OCI-LY7 (cell line): ENCODE measurements at regions not wholly inside any gene's neighbourhood (a gene's known extent, or its start where the extent isn't known, plus 50 kb on each side); places are given as distances from the start of the nearest gene placed in this dataset.

Experiments used
- BruUV-seq: library from RNA; stranded (reverse); fragments of 400-500 nt; replicated peaks from 2 replicates; lab custom pipeline; 2021; lab: Mats Ljungman, UMichigan
- CTCF ChIA-PET: fragments of 300-600 bp; sonication (Branson Sonifier 250); formaldehyde crosslinking; loops from one replicate; lab custom pipeline; 2022; ENCODE audit warnings: antibody characterized with exemption; ENCODE audit not compliant: unreplicated experiment; lab: Charles Lee
- POLR2A ChIA-PET: fragments of 300-600 bp; sonication (Branson Sonifier 250); formaldehyde crosslinking; loops from one replicate; lab custom pipeline; 2022; ENCODE audit warnings: antibody characterized with exemption; lab: Charles Lee
- DNase-seq: peaks from one replicate; pipeline ENCODE4 v3.0.0-alpha.2; 2015; ENCODE audit warnings: low spot score
- H2AFZ ChIP-seq: fragments of 200-600 bp; sonication (generic), shearing (Covaris generic); 2 replicates; pipeline ENCODE4 v1.6.1; 2014; ENCODE audit warnings: mild to moderate bottlenecking, antibody characterized with exemption, low read length, moderate library complexity
- H3K27ac ChIP-seq: fragments of 200-600 bp; sonication (generic); 2 replicates; pipeline ENCODE4 v1.5.1; 2014; ENCODE audit warnings: mixed run types, low read depth, mild to moderate bottlenecking, moderate library complexity, low read length, inconsistent platforms; ENCODE audit not compliant: poor library complexity, severe bottlenecking
- H3K36me3 ChIP-seq: fragments of 200-600 bp; sonication (generic); 2 replicates; pipeline ENCODE4 v1.6.1; 2014; ENCODE audit warnings: mild to moderate bottlenecking, antibody characterized with exemption, low read length, moderate library complexity, mixed read lengths; ENCODE audit not compliant: insufficient read depth
- H3K4me1 ChIP-seq: fragments of 200-600 bp; sonication (generic); 2 replicates; pipeline ENCODE4 v1.5.1; 2014; ENCODE audit warnings: mild to moderate bottlenecking, low read length; ENCODE audit not compliant: insufficient read depth, poor library complexity, severe bottlenecking
- H3K4me2 ChIP-seq: fragments of 200-600 bp; sonication (generic); 2 replicates; pipeline ENCODE4 v1.6.1; 2014; ENCODE audit warnings: mild to moderate bottlenecking, low read length
- H3K4me3 ChIP-seq: fragments of 200-600 bp; sonication (generic); 2 replicates; pipeline ENCODE4 v1.5.1; 2014; ENCODE audit warnings: mild to moderate bottlenecking, low read depth, low read length; ENCODE audit not compliant: poor library complexity, severe bottlenecking
- H3K79me2 ChIP-seq: fragments of 200-600 bp; sonication (generic); 2 replicates; pipeline ENCODE4 v1.6.1; 2016; ENCODE audit warnings: low read depth, mild to moderate bottlenecking, low read length, moderate library complexity, mixed read lengths; ENCODE audit not compliant: insufficient read depth
- H3K9me2 ChIP-seq: fragments of 200-600 bp; sonication (generic); 2 replicates; pipeline ENCODE4 v1.6.1; 2016; ENCODE audit warnings: mild to moderate bottlenecking, low read length, mixed read lengths; ENCODE audit not compliant: insufficient read depth
- H3K9me3 ChIP-seq: fragments of 200-600 bp; sonication (generic); 2 replicates; pipeline ENCODE4 v1.6.1; 2014; ENCODE audit warnings: mild to moderate bottlenecking, mixed run types, low read length, mixed read lengths
- H4K20me1 ChIP-seq: fragments of 200-600 bp; sonication (generic); 2 replicates; pipeline ENCODE4 v1.6.1; 2014; ENCODE audit warnings: mild to moderate bottlenecking, antibody characterized with exemption, low read length, moderate library complexity, mixed read lengths; ENCODE audit not compliant: insufficient read depth
- EZH2phosphoT487 ChIP-seq: fragments of 200-600 bp; sonication (generic); IDR thresholded peaks from 2 replicates; pipeline ENCODE4 v1.6.1; 2018; ENCODE audit warnings: low read depth, borderline replicate concordance, mild to moderate bottlenecking, mixed run types, antibody characterized with exemption, low read length, moderate library complexity, mixed read lengths
- intact Hi-C: fragments of 100-400 bp; cut with micrococcal nuclease; formaldehyde crosslinking; loops from one replicate; pipeline ENCODE4 v1.10.0; 2022; ENCODE audit not compliant: unreplicated experiment
- TF ChIP-seq, protein P1 (sequence below): fragments of 200-600 bp; sonication (generic); conservative IDR thresholded peaks from 2 replicates; pipeline ENCODE4 v1.5.1; 2014; ENCODE audit warnings: mild to moderate bottlenecking, antibody characterized with exemption, low read length, moderate library complexity, mixed read lengths

DNA sequence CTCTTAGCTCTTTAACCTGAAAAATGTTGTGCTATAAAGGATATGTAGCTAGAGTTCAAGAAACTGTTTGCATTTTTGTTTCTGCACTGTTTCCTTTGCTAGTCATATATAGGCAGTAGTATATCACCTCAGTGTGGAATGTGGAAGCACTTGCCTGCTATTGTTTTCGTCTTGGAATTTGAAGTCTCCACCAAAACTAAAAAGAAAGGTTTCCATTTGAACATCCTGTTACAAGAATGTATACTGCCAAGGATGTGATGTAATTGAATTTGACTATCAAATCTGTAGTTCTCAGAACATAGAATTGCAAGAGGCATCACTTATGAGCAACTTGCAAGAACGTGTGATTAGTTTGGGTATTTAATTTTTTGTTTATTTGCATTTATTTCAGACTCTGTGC is 51.1 kb upstream of the MEOX2 start:
- no peaks in the 10 kb centered on the region for H3K9me3 ChIP-seq
- H3K79me2 ChIP-seq = no peaks in the 10 kb centered on the region
- H3K27ac ChIP-seq = no peak overlapping the region
- POLR2A ChIA-PET = interaction anchor here (0.6 kb wide), 1 partner anchor 170 kb away, joined by 3 read pairs; no protein-coding TSS in a partner anchor
- H3K4me3 ChIP-seq = no peak overlapping the region
- H2AFZ ChIP-seq = no peak overlapping the region
- no peak overlapping the region for H3K4me2 ChIP-seq
- H3K4me1 ChIP-seq = no peaks in the 10 kb centered on the region
- no peaks in the 10 kb centered on the region for H3K36me3 ChIP-seq
- CTCF ChIA-PET = no interaction called here
- intact Hi-C loops = no loop called here
- TF ChIP-seq EZH2phosphoT487 = no peak
- TF ChIP-seq, protein P1, sequence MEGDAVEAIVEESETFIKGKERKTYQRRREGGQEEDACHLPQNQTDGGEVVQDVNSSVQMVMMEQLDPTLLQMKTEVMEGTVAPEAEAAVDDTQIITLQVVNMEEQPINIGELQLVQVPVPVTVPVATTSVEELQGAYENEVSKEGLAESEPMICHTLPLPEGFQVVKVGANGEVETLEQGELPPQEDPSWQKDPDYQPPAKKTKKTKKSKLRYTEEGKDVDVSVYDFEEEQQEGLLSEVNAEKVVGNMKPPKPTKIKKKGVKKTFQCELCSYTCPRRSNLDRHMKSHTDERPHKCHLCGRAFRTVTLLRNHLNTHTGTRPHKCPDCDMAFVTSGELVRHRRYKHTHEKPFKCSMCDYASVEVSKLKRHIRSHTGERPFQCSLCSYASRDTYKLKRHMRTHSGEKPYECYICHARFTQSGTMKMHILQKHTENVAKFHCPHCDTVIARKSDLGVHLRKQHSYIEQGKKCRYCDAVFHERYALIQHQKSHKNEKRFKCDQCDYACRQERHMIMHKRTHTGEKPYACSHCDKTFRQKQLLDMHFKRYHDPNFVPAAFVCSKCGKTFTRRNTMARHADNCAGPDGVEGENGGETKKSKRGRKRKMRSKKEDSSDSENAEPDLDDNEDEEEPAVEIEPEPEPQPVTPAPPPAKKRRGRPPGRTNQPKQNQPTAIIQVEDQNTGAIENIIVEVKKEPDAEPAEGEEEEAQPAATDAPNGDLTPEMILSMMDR = no peak
- BruUV-seq = no TSS peak
- no peaks in the 10 kb centered on the region for H4K20me1 ChIP-seq
- DNase-seq = no peak
- H3K9me2 ChIP-seq = no peaks in the 10 kb centered on the region
